Hematopoietic multipotent progenitor cell treated with erythropoietin and hydrocortisone succinate and interleukin-3 and kit ligand, for 17 days (in vitro differentiated cells): ENCODE measurements at regions not wholly inside any gene's neighbourhood (a gene's known extent, or its start where the extent isn't known, plus 50 kb on each side); places are given as distances from the start of the nearest gene placed in this dataset.
"Not testable (repeated sequence)": the region's sequence is repeated elsewhere in the genome, so short reads cannot be mapped to it uniquely, and the experiment has no call there.

Source experiments
- DNase-seq: peaks from one replicate; pipeline ENCODE4 v3.0.0-alpha.2; 2015; ENCODE audit warnings: low spot score

DNA sequence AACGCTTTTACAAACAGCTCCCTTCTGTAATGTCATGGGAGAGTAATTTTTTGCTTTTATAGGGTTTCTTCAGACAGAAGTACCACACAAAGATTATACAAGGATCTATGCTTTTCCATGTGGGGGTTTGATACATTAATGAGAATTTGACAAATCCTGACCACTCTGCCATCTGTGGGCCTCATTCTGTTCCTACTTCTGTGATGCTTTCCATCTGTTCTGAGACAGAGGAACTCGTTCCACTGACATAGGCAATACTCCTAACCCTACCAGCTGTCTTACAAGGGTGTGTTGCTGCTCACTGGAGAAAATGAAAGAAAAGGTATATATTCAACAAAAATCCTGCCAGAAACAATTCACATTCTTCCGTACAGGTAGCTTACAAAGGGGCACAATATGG, 59.4 kb upstream of the NAMPT start:
- DNase-seq, result no peak

DNA sequence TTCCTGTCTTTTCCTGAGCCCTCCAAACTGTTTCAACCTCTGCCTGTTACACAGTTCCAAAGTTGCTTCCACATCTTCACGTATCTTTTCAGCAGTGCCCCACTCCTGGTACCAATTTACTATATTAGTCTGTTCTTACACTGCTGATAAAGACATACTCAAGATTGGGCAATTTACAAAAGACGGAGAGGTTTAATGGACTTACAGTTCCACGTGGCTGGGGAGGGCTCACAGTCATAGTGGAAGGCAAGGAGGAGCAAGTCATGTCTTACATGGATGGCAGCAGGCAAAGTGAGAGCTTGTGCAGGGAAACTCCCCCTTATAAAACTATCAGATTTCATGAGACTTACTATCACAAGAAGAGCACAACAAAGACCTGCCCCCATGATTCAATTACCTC, 57.3 kb upstream of the NAMPT start:
- DNase-seq, result not testable (repeated sequence)

DNA sequence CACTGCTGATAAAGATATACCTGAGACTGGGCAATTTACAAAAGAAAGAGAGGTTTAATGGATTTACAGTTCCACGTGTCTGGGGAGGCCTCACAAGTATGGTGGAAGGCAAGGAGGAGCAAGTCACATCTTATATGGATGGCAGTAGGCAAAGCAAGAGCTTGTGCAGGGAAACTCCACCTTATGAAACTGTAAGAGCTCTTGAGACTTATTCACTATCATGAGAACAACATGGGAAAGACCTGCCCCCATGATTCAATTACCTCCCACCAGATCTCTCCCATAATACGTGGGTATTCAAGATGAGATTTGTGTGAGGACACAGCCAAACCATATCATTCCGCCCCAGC, 55.4 kb upstream of the NAMPT start:
- DNase-seq, result not testable (repeated sequence)

DNA sequence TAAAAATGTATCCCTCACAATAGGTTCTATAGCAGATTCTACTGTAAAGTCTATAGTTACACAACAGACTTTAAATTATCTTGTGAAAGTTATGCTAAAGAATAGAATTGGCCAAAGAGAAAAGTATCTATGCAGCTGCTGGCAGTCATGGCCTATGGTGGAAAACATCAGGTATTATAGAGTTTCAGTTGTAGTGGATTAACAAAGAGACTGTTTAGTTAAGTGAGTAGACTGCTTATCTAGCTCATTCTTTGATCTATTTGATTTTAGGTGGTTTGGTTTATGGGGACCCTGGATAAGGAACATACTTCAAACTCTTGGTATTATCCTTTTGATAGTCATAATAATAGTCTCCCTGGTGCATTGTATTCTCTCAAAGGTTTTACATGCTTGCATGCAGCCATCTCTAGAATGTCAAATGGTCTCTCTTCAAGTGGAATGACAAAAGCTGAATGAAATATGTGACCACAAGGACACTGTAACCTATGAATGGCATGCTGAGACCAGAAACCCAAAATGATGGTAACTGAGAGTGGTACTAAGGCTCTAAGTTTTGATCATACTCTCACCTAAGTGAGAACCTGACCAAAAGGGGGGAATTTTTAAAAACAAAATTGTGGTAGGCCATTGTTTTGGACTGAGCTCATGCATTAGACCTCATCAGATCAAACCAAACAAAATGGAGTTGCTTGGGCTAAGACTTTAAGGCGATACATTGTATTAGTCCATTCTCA, 54.9 kb upstream of the NAMPT start:
- DNase-seq, result no peak

DNA sequence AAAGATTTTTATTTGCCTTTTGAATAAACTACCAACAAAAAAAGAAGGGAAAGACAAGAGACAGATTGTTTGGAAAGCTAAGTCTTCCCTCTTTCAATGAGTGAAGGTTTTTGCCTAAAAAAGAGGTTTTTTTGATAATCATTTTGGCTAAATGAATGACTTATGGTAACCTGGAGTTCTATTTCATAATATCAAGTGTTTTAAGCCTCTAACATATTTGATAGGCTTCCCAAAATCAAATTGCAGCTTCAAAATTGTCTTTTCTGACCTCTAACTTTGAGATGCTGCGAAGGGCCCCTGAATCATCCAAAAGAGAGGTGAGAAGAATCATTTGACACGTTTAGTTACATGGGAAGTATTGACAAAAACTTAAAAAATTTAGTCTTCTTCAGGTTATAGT, 53.0 kb upstream of the NAMPT start:
- no peak for DNase-seq

DNA sequence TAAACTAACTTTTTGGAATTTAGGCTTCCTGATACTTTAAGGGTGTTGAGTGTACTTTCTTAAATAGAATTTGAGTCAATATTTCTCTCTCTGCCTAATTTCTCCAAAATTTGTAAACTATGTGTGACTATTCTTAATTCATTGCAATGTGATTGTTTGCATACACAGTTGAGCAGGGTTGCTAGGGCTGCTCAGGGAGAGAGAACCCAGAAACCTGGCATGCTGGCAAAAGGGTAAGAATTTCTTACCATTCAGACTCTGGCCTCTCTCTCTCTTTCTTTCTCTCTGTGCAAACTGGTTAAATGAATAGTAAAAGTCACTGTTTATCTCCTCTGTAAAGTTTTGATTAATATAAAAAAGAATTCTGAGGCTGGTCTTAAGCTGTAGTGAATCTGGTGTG, 51.0 kb upstream of the NAMPT start:
- DNase-seq, result no peak
